DMS 273 (cell line): ENCODE measurements at regions not wholly inside any gene's neighbourhood (a gene's known extent, or its start where the extent isn't known, plus 50 kb on each side); places are given as distances from the start of the nearest gene placed in this dataset.
A peak's percentile ranks its signal among the peaks of the same experiment; 100 is the strongest.

Source experiments
- DNase-seq: peaks from one replicate; lab custom pipeline; 2025; ENCODE audit not compliant: unreplicated experiment; lab: John Stamatoyannopoulos, UW

DNA sequence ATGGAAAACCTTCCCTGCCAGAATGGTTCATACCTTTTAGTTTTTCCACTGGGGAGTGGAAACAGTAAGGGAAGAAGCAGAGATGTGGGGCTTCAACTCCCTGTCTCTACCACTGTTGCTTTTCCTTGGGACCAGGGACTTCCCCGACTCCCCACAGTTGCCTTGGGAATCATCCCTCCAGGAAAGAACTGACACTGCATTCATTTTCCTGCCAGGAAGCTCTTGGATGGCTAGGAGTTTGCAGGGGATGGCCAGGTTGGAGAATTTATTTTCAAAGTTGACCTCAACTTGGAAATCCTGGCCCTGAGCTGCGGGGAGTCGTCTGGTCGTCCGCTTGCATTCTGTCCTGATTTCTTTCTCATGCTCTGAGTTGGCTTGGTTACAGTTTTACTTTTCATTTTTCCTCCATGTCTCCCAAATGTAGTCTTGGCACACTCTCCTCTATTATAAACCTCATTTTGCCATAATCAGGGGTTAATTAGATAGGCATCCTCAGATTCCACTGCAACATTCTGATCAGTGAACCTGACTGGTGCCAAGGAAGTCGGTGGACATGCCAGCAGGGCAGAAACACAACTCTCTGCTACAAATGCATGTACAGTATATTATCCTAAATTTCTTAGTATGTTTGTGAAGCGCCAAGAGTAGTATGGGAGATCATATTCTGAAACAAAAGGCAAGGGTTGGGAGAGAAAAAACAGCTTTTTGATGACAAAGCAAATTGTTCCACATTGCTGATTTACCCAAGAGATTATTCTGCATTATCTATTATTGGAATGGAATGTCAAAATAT, 220.5 kb upstream of the XYLT1 start:
- DNase-seq, result no peak

DNA sequence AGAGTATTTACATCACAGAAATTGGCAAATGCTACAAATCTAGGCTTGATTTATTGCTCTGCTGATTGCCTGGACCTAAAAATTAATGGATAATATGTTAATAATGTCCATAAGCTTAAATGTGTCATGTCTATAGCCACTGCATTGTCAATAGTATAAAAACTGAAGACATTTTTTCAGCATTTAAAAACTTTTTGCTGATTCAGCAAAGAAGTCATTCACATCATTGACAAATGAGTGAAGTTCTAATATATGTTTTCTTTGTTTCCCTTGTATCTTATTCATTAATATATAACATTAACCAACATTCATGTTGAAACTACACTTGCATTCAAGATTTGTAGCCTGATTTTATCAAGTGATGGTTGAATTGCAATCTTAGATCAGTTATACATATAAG, 214.7 kb upstream of the XYLT1 start:
- no peak for DNase-seq

DNA sequence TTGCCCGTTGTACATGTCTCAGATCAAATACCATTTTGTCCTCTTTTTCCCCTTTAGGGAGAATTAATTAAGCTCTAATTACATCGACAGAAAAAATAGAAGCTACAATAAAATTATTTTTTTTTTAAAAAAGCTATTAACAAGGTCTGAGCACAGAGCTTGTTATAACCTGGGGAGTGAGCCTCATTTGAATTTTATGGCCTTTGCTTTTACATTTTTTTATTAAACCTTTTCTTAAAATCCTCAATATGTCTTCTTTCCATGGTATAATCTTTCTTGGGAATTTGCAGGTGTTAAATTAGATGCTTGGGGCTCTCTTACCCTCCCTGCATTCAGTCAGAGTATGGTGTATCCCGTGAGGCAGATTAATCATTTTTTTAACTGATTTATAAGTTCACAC, 212.5 kb upstream of the XYLT1 start:
- DNase-seq, result no peak

DNA sequence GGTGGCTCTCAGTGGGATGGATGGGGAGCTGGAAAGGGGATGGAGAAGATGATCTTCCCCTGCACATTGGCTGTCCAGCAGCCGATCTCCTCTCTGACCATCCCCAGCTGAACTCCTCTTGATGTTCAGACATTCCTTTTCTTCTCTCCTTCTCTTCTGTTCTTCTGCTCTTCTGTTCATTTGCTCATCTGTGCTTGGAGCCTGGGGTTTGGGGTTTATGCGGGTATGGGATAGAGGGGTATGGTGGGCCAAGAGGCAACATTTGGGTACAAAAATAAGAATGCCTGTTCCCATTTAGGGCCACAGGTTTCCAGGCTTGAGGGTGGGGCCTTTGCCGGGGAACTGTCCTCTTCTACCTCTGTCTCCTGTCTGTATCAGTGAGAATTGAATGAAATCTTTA, 205.4 kb upstream of the XYLT1 start:
- no peak for DNase-seq

DNA sequence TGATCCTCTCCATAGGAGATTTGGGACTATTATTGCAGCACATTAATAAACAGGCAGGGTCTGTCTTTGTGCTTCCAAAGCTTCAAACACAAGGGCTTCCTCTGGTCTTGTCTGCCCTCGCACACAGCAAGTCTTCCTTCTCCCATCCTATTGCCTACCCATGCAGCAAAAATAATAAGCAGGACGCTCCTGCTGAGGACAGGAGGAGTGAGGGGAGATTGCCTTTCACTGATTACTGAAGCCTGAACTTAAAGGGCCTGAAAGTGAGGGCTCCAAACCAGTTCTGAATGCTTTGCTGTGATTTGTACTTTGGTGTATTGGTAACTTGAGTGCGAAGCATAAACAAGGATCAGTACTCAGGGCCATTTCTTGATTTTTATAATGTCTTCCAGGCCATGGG, 197.6 kb upstream of the XYLT1 start:
- no peak for DNase-seq

DNA sequence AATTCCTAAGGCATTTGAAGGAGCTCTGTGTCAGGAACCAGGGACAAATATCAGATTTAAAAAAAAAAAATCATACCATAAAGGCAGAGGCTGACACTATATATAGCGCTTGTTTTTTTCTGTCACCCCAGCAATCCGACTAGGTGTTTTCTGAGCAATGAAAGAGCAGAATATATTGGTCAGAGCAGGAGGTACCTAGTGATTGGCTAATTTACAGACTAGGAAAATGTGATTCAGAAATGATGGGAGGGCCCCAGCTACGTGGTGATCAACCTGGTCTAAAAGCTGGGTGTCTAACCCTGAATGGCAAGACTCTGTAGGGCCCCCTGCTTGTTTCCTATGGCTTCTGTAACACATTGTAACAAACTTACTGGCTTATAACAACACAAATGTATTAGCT, 195.5 kb upstream of the XYLT1 start:
- no peak for DNase-seq

DNA sequence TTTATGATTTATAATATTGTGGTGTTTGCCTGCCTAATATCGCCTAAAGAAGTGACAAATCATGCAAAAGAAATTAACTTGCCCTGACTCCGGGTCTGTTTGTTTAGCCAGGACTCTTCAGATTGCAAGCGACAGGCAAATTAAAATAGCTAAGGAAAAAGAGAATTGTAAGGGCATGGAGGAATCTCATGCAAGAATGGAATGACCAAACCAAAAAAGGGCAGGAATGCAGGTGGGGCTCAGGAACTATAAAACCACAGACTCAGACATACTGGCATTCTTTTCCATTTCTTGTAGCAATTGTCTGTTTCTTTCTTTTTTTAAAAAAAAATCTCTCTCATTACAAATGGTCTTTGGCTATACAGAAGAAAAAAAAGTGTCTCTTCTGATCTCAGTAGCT, 188.1 kb upstream of the XYLT1 start:
- DNase-seq, result no peak

DNA sequence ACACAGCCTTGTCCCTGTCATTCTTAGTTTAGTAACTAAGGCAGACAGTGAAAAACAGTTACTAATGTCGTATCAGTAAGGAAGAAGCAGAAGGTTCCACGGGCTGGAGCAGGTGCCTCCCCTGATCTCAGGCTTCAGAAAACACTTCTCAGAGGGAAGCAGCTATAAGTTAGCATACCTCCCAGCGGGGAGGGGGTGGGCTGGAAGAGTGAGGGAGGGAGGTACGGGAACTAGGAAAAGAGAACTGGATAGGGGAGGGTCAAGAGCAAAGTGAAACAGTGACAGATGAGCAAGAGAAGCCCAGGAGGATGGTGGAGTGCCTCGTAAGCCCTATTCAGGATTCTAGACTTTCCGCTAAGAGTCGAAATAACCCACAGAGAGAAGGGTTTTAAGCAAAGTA, 186.3 kb upstream of the XYLT1 start:
- no peak for DNase-seq

DNA sequence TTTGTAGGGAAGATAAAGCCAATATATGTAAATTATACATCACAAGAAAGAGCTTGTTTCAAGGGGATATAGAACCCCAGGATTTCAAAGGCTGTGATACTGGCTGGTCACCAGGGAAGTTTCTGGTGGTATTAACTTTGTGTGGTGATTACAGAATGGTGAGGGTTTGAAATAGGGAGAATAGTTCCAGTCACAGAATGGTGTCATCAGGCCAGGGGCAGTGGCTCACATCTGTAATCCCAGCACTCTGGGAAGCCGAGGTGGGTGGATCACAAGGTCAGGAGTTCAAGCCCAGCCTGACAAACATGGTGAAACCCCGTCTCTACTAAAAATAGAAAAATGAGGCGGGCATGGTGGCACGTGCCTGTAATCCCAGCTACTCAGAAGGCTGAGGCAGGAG, 183.8 kb upstream of the XYLT1 start:
- DNase-seq, result no peak

DNA sequence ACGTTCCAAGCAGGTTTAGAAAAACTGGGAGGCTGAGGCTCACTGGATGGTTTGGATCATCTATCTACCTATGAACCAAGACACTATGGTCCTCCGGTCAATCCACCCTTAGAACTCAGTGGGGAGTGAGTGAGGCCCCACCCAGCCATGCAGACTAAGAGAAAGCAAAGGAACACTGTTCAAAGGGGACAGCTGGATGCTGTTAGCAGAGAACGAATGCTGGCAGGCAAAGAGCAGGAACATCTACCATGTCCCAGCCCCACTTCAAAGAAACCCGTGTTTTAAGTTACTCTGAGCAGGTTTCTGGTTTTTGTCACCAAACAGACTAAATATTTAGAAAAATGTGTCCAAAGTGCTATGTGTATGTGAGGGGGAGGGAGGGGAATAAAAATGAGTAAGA, 183.4 kb upstream of the XYLT1 start:
- DNase-seq, result no peak

DNA sequence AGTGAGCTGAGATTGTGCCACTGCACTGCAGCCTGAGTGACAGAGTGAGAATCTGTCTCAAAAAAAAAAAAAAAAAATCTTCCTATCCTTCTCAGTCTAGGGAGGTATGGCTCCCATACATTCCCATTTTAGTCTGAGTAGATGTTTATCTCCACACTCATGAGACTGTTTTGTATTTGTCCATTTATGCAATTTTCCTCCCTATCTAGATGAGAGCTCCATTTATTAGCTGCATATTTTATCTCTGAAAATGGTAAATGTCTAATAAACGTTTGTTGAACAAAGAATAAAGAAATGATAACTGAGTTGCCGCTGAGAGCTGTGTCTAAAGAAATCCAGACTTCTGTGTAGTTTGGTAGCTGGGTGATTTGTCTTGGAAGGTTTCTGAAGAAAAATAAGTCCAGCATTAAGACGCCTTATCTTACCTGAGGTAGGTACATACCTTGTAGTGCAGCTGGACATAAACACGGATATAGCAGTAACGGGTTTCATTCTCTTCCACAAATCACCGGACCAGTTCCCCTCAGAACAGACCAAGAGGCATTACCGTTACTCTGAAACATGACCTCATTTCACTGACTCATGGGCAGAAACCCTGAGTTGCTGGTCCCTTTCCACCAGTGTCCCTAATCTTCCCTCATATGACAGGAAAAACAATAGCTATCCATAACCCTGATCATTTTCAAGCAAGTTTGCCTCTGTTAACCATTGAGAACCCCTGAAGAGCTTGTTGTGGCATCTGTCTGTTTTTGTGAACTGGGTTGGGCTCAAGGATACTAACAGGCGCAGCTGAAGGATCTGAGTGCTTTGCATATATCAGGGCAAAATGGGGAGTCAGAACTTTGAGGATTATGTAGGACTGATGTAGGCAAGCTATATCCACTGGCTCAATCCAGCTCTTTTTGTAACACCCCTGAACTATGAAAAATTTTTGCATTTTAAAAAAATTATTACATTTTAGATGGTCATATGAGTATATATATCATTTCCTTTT, 177.4 kb upstream of the XYLT1 start:
- no peak for DNase-seq

DNA sequence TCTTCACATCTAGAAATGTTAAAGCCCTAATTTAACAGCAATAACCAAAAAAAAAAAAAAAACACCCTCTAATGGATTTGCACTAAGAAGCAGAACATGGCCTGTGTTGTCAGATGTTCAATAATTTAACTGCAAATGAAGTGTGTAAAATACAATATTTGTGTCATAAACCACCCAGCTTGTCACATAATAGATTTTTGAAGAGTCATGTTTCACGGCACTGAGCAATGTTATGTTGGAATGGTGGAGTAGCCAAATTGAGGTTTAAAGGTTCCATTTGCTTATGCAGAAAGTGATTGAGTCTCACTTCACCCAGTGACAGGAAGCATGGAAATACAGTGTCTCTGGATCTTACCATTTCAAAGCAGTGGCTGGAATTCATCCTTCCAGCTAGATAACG, 173.2 kb upstream of the XYLT1 start:
- DNase-seq, result no peak

DNA sequence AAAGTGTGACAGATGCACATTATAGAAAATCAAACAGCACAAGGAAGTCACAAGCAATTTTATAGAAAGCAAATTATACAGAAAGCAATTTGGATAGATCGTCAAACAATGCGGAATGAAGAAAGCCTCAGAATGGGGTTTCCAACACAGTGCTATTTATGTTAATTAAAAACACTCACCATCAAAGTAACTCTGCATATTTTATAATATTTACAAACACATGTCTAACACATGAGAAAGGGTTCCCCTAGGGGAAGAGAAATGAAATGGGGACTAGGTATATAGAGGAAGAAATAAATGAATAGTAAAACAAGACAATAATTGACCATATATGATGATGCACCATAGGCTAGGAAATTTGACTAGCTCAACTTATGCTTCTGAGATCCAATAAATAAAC, 171.2 kb upstream of the XYLT1 start:
- DNase-seq, result no peak

DNA sequence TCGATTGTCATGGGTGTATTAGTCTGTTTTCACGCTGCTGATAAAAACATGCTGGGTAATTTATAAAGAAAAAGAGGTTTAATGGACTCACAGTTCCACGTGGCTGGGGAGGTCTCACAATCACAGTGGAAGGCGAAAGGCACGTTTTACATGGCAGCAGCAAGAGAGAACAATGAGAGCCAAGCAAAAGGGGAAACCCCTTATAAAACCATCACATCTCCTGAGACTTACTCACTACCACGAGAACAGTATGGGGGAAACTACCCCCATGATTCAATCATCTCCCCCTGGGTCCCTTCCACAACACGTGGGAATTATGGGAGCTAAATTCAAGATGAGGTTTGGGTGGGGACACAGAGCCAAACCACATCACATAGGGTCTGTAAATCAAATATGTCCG, 167.4 kb upstream of the XYLT1 start:
- DNase-seq, result no peak

DNA sequence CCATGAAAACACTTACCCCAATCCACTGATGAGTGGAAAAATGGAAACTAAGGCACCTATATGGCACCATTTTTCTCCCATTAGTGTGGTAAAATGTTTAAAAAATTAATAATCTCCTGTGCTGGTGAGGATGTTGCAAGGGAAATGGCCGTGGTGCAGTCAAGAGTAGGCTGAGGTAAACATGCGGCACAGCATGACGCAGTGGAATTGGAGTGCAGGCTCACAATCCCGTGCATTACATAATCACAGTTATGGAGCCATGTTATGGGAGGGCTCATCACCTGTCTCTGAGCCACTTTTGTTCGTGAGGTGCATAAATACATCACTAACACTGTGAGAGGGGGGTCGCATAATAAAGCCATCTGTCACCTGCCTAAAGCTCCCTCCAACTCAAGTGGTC, 164.4 kb upstream of the XYLT1 start:
- peak; percentile 4 for DNase-seq

DNA sequence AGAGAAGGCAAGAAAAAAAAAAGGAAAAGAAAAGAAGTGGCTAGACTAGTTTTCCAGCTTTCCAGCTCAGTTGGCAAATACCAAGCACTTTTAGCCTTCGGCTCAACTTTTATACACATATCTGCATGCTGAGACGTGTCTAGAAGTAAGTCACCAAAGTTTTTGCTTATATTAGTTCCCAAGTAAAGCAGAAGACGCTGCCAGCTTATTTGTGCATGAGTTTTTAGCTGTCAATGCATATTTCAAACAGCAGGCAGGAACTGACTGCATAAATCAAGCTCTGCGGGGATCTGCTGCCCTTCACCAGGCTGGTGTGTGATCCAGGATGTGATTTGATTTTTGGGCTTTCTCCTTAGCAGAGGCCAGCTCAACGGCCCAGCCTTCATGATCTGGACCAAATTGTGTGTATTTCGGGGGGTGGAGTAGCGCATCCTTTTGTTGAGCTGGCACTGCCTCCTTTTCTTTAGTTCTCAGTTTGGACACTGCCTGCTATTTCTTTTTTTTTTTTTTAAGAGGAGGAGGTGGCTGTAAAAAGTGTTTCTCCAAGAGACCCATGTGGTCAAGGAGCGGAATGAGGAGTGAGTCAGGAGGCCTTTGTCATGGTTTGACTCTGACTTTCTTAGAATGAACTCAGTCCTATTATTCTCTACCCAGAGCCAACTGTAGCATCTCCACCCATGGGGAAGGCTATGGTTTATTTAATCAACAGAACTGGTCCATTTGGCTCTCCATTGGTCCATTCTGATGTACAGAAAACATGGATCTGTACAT, 162.6 kb upstream of the XYLT1 start:
- no peak for DNase-seq

DNA sequence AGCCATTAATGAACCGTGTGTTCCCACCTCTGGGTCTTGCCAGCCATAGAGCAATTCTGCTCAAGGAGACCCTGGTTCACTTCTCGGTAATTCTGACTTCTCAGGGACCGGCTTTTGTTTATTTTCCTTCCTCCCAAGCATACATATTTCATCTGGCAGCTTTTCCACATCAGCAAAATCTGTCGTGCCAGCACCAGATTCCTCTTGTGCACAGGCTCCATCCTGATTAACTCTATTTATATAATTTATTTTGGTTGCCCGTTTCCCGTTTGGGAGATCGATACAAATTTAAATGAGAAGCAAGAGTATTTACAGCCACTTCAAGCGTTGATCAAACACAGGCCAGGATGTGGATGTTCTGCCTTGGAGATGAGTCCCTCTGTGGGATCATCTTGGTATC, 161.9 kb upstream of the XYLT1 start:
- no peak for DNase-seq

DNA sequence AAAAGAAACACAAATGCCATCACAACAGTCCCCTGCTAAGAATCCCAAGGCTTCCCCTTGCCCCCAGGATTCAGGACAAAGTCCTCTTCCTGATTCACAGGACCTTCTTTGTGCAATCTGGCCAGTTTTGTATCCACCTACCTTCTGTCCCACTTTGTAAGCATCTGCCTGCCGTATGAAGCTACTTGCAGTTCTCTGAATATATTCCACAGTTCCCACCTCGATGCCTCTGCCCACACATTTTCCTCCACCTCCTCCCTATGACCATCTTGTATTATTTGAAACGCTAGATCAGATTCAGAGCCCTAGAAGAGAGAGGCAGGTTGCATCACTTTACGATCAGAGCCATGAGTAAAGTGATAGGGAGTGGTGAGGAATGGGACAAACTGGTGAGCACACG, 159.2 kb upstream of the XYLT1 start:
- DNase-seq, result no peak

DNA sequence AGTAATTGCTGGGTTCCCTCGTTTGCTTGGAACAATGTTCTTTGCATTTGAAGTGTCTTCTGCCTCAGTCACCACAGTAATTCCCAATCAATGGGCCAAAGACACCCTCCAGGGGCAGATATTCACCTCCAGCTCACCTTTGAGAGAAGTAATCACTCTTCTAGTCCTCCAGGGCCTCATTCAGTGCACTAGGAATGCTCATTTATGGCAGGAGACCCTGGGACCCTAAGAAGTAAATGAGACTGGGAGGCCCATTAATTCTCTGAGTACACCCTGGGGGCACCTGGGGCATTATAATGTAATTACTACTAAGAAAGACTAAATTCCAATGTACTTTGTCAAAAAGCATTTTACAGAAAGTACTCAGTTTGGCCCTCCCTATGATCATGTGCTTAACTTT, 158.2 kb upstream of the XYLT1 start:
- DNase-seq, result no peak

DNA sequence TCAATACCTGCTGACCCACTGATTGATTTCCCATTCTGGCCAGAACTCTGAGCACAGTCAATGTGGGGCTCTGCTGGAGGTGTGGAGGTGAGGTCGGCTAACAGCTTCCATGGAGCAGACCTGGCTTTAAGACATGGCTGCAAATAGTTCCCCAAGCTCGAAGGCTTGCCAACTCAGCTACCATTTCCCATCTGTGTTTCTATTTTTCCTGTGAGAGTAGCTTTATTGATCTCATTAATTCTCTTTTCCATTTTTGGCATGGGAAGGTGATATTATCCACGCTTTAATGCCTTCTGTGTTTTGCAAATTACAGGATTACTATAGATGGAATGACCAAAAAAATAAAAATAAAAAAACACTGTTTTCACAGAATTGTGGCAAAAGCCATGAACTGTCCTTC, 151.6 kb upstream of the XYLT1 start:
- no peak for DNase-seq

DNA sequence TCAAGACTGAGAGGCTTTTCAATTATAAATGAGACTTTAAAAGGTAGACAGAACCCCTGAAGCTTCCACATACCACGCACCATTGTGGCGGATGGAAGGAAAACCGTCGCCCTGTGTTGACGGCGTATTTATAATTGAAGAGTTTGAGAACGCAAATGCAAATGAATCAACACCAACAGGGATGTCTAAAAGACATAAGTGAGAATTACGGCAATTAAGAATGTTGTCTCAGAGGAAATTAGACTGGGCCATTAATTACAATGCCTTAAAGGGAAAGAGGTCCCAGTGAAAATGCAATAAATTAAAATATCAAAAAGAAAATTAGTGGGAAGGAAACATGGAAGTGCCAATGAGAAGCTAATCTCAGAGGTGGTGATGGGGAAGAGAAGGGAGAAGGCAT, 148.5 kb upstream of the XYLT1 start:
- DNase-seq, result no peak
